Mammary epithelial cell (primary cell): ENCODE measurements at regions not wholly inside any gene's neighbourhood (a gene's known extent, or its start where the extent isn't known, plus 50 kb on each side); places are given as distances from the start of the nearest gene placed in this dataset.
A peak's percentile ranks its signal among the peaks of the same experiment; 100 is the strongest.

Experiments
- CTCF ChIP-seq, 2 donors: IDR thresholded peaks in 1 of 2; conservative IDR thresholded peaks in 1 of 2; 2 replicates each; pipeline ENCODE4 v1.5.1; 2011 to 2012; ENCODE audit warnings: inconsistent platforms in 2 of 2, low read length in 2 of 2, mild to moderate bottlenecking in 2 of 2, control low read depth in 1 of 2, low read depth in 1 of 2; ENCODE audit not compliant: insufficient read depth in 1 of 2; ENCODE audit errors: extremely low read depth in 1 of 2
- EZH2 ChIP-seq: IDR thresholded peaks from 2 replicates; pipeline ENCODE4 v1.6.1; 2012; ENCODE audit warnings: low read length, inconsistent platforms, borderline replicate concordance

GRCh38 chr9:84419031-84419602 lies 78.6 kb upstream of the SLC28A3 start:
- TF ChIP-seq CTCF (conservative IDR thresholded peaks at IDR 0.05 in 1 of 2, IDR thresholded peaks at IDR 0.05 in 1 of 2; ENCODE audit: extremely low read depth in 1 of 2, insufficient read depth in 1 of 2, low read depth in 1 of 2, low read length in 2 of 2) (peak in 1 of 2 donors; percentile 5), EZH2 (no peak)
